ENCODE measurements at regions not wholly inside any gene's neighbourhood (a gene's known extent, or its start where the extent isn't known, plus 50 kb on each side); places are given as distances from the start of the nearest gene placed in this dataset.

DNA sequence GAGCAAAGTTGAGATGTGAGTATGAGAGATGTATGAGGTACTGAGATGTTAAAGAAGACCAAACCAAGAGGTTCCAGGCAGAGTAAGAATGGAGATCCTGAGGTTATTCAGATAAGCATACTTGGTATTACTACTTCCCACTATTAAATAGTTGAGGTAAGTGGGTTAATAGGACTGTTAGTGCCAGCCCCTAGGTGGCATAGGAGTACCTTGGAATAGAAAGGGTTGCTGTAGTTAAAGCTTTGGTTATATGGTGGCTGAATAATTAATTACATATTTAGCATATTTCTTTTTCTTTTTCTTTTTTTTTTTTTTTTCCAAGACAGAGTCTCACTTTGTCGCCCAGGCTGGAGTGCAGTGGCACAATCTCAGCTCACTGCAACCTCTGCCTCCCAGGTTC, 397.9 kb upstream of the TMPRSS15 start:
- TF ChIP-seq SP1 (IDR thresholded peaks at IDR 0.05) (no peak), LEF1 (IDR thresholded peaks at IDR 0.05; ENCODE audit: borderline replicate concordance) (no peak), TARDBP (IDR thresholded peaks at IDR 0.05) (no peak), FOXA1 (IDR thresholded peaks at IDR 0.05) (no peak), ARNT (IDR thresholded peaks at IDR 0.05) (no peak), CTBP1 (IDR thresholded peaks at IDR 0.05; ENCODE audit: borderline replicate concordance) (no peak), SUZ12 (IDR thresholded peaks at IDR 0.05) (no peak), ELF4 (IDR thresholded peaks at IDR 0.05) (no peak), BHLHE40 (IDR thresholded peaks at IDR 0.05; ENCODE audit: borderline replicate concordance) (no peak), FOXK2 (IDR thresholded peaks at IDR 0.05) (no peak), ZNF384 (IDR thresholded peaks at IDR 0.05) (no peak), HDGF (IDR thresholded peaks at IDR 0.05; ENCODE audit: borderline replicate concordance) (no peak)
- TF ChIP-seq, protein P1, sequence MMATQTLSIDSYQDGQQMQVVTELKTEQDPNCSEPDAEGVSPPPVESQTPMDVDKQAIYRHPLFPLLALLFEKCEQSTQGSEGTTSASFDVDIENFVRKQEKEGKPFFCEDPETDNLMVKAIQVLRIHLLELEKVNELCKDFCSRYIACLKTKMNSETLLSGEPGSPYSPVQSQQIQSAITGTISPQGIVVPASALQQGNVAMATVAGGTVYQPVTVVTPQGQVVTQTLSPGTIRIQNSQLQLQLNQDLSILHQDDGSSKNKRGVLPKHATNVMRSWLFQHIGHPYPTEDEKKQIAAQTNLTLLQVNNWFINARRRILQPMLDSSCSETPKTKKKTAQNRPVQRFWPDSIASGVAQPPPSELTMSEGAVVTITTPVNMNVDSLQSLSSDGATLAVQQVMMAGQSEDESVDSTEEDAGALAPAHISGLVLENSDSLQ (IDR thresholded peaks at IDR 0.05), result no peak

Data from HEK293T (cell line).